ENCODE measurements at regions not wholly inside any gene's neighbourhood (a gene's known extent, or its start where the extent isn't known, plus 50 kb on each side); places are given as distances from the start of the nearest gene placed in this dataset.
"Not testable (repeated sequence)": the region's sequence is repeated elsewhere in the genome, so short reads cannot be mapped to it uniquely, and the experiment has no call there.

- Mint-ChIP-seq H3K36me3 (ENCODE audit: low read depth) (no peaks in the 10 kb centered on the region), H3K4me3 (no peak overlapping the region), H3K27ac (no peak overlapping the region), H3K4me1 (no peaks in the 10 kb centered on the region), H3K27me3 (no peaks in the 10 kb centered on the region), H3K9me3 (ENCODE audit: low read depth) (peaks cover 3% of the 10 kb centered on the region)
- intact Hi-C loops (cut with DNase I, micrococcal nuclease), result no loop called here
- ATAC-seq (no peak), DNase-seq (no peak)
- CTCF ChIA-PET, result no interaction called here
- POLR2A ChIA-PET, result no interaction called here
Observed at GRCh38 chrX:113421432-113421831, 580.8 kb upstream of the AMOT start.

DNA sequence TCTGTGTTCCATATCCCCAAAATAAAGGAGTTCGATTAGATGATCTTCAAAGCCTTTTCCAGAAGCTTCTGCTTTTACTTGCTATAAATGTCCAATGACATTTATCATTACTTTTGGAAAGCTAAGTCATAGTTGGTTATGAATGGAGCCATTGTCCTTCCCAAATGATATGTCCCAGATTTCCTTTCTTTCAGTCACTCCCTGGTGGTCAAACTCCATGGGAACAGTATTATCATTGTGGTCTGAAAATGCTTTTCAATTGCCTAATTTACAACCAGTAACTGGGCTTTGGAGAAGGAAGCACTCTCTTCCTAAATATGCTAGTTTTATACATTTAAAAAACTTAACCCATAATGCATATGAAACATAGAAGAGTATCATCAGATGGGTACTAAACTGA is 571.5 kb upstream of the AMOT start:
- Mint-ChIP-seq H3K36me3 (ENCODE audit: low read depth) (no peaks in the 10 kb centered on the region), H3K27me3 (no peaks in the 10 kb centered on the region), H3K4me1 (no peaks in the 10 kb centered on the region), H3K4me3 (no peak overlapping the region), H3K9me3 (ENCODE audit: low read depth) (peaks cover 2% of the 10 kb centered on the region), H3K27ac (no peak overlapping the region)
- intact Hi-C loops (cut with DNase I, micrococcal nuclease), result no loop called here
- no peak for DNase-seq
- no peak for ATAC-seq
- CTCF ChIA-PET, result no interaction called here
- POLR2A ChIA-PET, result no interaction called here

- no peaks in the 10 kb centered on the region for H3K27me3 Mint-ChIP-seq
- no peak overlapping the region for H3K4me3 Mint-ChIP-seq
- POLR2A ChIA-PET, result no interaction called here
- H3K27ac Mint-ChIP-seq, result no peak overlapping the region
- H3K36me3 Mint-ChIP-seq (ENCODE audit: low read depth), result no peaks in the 10 kb centered on the region
- DNase-seq, result no peak
- no peaks in the 10 kb centered on the region for H3K9me3 Mint-ChIP-seq (ENCODE audit: low read depth)
- no peak for ATAC-seq
- H3K4me1 Mint-ChIP-seq, result no peaks in the 10 kb centered on the region
- intact Hi-C loops (cut with DNase I, micrococcal nuclease), result no loop called here
- CTCF ChIA-PET, result no interaction called here
Observed at GRCh38 chrX:113408843-113409242, 568.2 kb upstream of the AMOT start.

- ATAC-seq (no peak), DNase-seq (no peak)
- CTCF ChIA-PET, result no interaction called here
- intact Hi-C loops (cut with DNase I, micrococcal nuclease), result no loop called here
- H3K27ac Mint-ChIP-seq, result no peak overlapping the region
- H3K27me3 Mint-ChIP-seq, result no peaks in the 10 kb centered on the region
- no peaks in the 10 kb centered on the region for H3K9me3 Mint-ChIP-seq (ENCODE audit: low read depth)
- H3K4me3 Mint-ChIP-seq, result no peak overlapping the region
- H3K36me3 Mint-ChIP-seq (ENCODE audit: low read depth), result no peaks in the 10 kb centered on the region
- POLR2A ChIA-PET, result no interaction called here
- no peaks in the 10 kb centered on the region for H3K4me1 Mint-ChIP-seq
Observed at GRCh38 chrX:113400193-113400704, 559.6 kb upstream of the AMOT start.

DNA sequence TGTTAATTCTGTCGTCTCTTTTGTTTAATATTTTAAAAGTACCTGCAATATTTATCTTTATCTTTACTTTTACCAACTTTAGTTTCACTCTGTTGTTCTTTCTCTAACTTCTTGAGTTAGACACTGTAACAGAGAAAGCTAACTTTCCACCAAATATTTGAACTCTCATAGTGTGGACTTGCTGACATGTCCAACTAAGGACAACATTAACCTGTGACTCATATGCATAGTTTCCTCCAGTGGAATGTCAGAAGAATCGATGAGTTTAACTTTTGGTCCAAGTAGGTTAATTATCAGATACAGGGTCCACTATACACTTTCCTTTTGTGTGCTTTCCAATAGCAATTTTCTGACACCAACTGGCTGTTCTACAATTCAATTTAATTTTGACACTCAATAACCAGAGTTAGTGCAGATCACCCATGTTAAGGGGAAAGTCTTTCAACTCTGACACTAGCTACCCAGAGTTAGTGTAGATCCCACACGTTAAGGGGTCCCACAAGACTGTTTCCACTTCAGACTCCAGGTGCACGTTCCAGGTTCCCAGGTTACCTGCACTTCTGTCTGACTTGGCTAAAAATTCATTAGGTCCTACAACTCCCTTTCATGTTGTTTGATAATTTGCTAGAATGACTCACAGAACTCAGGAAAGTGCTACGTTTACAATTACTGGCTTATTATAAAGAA is 559.0 kb upstream of the AMOT start:
- DNase-seq, result no peak
- H3K4me1 Mint-ChIP-seq, result no peaks in the 10 kb centered on the region
- intact Hi-C loops (cut with DNase I, micrococcal nuclease), result no loop called here
- CTCF ChIA-PET, result no interaction called here
- no peak overlapping the region for H3K27ac Mint-ChIP-seq
- POLR2A ChIA-PET, result no interaction called here
- no peaks in the 10 kb centered on the region for H3K9me3 Mint-ChIP-seq (ENCODE audit: low read depth)
- no peaks in the 10 kb centered on the region for H3K36me3 Mint-ChIP-seq (ENCODE audit: low read depth)
- H3K27me3 Mint-ChIP-seq, result no peaks in the 10 kb centered on the region
- ATAC-seq, result no peak
- no peak overlapping the region for H3K4me3 Mint-ChIP-seq

- DNase-seq, result no peak
- H3K4me1 Mint-ChIP-seq, result no peaks in the 10 kb centered on the region
- no peaks in the 10 kb centered on the region for H3K9me3 Mint-ChIP-seq (ENCODE audit: low read depth)
- H3K4me3 Mint-ChIP-seq, result no peak overlapping the region
- intact Hi-C loops (cut with DNase I, micrococcal nuclease), result no loop called here
- no peaks in the 10 kb centered on the region for H3K36me3 Mint-ChIP-seq (ENCODE audit: low read depth)
- ChIA-PET CTCF (no interaction called here), POLR2A (no interaction called here)
- no peak for ATAC-seq
- no peak overlapping the region for H3K27ac Mint-ChIP-seq
- H3K27me3 Mint-ChIP-seq, result no peaks in the 10 kb centered on the region
Observed at GRCh38 chrX:113392355-113392754, 551.7 kb upstream of the AMOT start.

- ATAC-seq, result no peak
- DNase-seq, result no peak
- no peak overlapping the region for H3K4me3 Mint-ChIP-seq
- no peak overlapping the region for H3K27ac Mint-ChIP-seq
- intact Hi-C loops (cut with DNase I, micrococcal nuclease), result no loop called here
- H3K9me3 Mint-ChIP-seq (ENCODE audit: low read depth), result no peaks in the 10 kb centered on the region
- no peaks in the 10 kb centered on the region for H3K27me3 Mint-ChIP-seq
- no peaks in the 10 kb centered on the region for H3K4me1 Mint-ChIP-seq
- H3K36me3 Mint-ChIP-seq (ENCODE audit: low read depth), result no peaks in the 10 kb centered on the region
- CTCF ChIA-PET, result no interaction called here
- POLR2A ChIA-PET, result no interaction called here
Observed at GRCh38 chrX:113391875-113392274, 551.2 kb upstream of the AMOT start.

DNA sequence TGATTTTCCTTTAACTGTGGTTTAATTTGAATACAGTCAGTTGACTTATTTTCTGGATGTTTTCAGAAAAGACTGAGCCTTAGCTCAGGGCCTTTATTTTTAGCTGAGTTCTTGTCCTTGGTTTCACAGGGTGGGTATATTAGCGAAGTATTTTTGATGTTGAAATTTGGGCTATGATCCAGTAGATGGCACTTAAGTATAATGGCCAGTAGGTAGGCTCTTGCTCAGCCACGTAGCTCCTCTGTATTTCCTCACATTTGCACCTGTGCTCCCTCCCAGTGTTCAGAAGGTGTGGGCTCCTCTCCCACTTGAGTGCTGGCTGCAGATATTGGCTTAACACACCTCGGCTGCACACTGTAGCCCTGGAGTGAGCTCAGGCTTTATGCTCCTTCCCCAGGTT is 549.9 kb upstream of the AMOT start:
- no peak for DNase-seq

GRCh38 chrX:113389846-113390245 is 549.2 kb upstream of the AMOT start:
- Mint-ChIP-seq H3K4me1 (no peaks in the 10 kb centered on the region), H3K27me3 (no peaks in the 10 kb centered on the region), H3K4me3 (no peak overlapping the region), H3K9me3 (ENCODE audit: low read depth) (peaks cover 5% of the 10 kb centered on the region), H3K36me3 (ENCODE audit: low read depth) (no peaks in the 10 kb centered on the region), H3K27ac (no peak overlapping the region)
- ChIA-PET POLR2A (no interaction called here), CTCF (no interaction called here)
- ATAC-seq (no peak), DNase-seq (no peak)
- intact Hi-C loops (cut with DNase I, micrococcal nuclease), result no loop called here

More for the DNA sequence above, 549.9 kb upstream of the AMOT start:
- no peaks in the 10 kb centered on the region for H3K36me3 Mint-ChIP-seq (ENCODE audit: low read depth)
- peaks cover 3% of the 10 kb centered on the region for H3K9me3 Mint-ChIP-seq (ENCODE audit: low read depth)
- H3K4me3 Mint-ChIP-seq, result no peak overlapping the region
- ChIA-PET POLR2A (no interaction called here), CTCF (no interaction called here)
- H3K27ac Mint-ChIP-seq, result no peak overlapping the region
- intact Hi-C loops (cut with DNase I, micrococcal nuclease), result no loop called here
- no peaks in the 10 kb centered on the region for H3K4me1 Mint-ChIP-seq
- no peaks in the 10 kb centered on the region for H3K27me3 Mint-ChIP-seq
- ATAC-seq, result no peak

DNA sequence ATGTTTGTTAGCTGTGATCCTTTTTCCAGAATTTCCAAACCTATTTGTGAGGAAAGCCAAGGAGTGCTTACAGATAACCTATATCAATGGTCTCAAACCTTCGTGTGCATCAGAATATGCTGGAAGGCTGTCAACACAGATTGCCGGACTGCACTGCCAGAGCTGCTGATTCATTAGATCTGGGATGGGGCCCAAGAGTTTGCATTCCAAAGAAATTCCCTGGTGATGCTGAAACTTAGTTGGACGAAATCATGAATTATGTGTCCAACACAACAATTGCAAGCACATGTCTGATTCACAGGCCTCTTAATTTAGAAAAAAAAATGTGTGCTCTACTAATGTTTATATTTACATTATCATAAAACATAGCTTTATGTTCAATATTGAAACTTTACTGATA is 544.0 kb upstream of the AMOT start:
- intact Hi-C loops (cut with DNase I, micrococcal nuclease), result no loop called here
- no peak overlapping the region for H3K4me3 Mint-ChIP-seq
- DNase-seq (no peak), ATAC-seq (no peak)
- POLR2A ChIA-PET, result no interaction called here
- CTCF ChIA-PET, result interaction anchor here (1.2 kb wide), 1 partner anchor 74 kb away, joined by 4 read pairs; no protein-coding TSS in a partner anchor
- H3K36me3 Mint-ChIP-seq (ENCODE audit: low read depth), result no peaks in the 10 kb centered on the region
- H3K27me3 Mint-ChIP-seq, result no peaks in the 10 kb centered on the region
- H3K4me1 Mint-ChIP-seq, result no peaks in the 10 kb centered on the region
- no peak overlapping the region for H3K27ac Mint-ChIP-seq
- peaks cover 7% of the 10 kb centered on the region for H3K9me3 Mint-ChIP-seq (ENCODE audit: low read depth)

- H3K27me3 Mint-ChIP-seq; H3K9me3 Mint-ChIP-seq (ENCODE audit: low read depth); H3K4me1 Mint-ChIP-seq; CTCF ChIA-PET; H3K36me3 Mint-ChIP-seq (ENCODE audit: low read depth); intact Hi-C loops (cut with DNase I, micrococcal nuclease); DNase-seq; H3K27ac Mint-ChIP-seq; H3K4me3 Mint-ChIP-seq; POLR2A ChIA-PET; ATAC-seq: not testable (repeated sequence)
Observed at GRCh38 chrX:113373421-113373820, 532.8 kb upstream of the AMOT start.

- Mint-ChIP-seq H3K9me3 (ENCODE audit: low read depth) (peaks cover 2% of the 10 kb centered on the region), H3K27me3 (no peaks in the 10 kb centered on the region), H3K36me3 (ENCODE audit: low read depth) (no peaks in the 10 kb centered on the region), H3K27ac (no peak overlapping the region), H3K4me1 (no peaks in the 10 kb centered on the region), H3K4me3 (no peak overlapping the region)
- ChIA-PET POLR2A (no interaction called here), CTCF (no interaction called here)
- ATAC-seq (no peak), DNase-seq (no peak)
- intact Hi-C loops (cut with DNase I, micrococcal nuclease), result no loop called here
Observed at GRCh38 chrX:113370006-113370405, 529.4 kb upstream of the AMOT start.

DNA sequence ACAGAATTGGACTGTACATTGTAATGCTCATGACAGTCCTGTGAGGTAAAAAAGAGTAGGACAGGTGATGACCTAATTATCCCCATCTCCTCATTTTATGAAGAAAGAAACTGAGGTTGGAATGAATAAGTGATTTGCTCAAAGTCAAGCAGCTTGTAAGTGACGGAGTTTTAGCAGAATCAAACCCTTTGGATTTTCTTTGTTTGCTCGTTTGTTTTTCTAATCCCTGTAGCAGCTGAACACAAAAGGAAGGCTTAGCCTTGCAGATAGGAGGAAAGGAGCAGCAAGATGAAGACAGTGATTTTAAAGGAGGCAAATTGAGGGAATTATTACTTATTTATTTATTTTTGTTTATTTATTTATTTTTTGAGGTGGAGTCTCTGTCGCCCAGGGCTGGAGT is 528.4 kb upstream of the AMOT start:
- H3K27ac Mint-ChIP-seq, result no peak overlapping the region
- intact Hi-C loops (cut with DNase I, micrococcal nuclease), result no loop called here
- POLR2A ChIA-PET, result no interaction called here
- peaks cover 4% of the 10 kb centered on the region for H3K9me3 Mint-ChIP-seq (ENCODE audit: low read depth)
- CTCF ChIA-PET, result no interaction called here
- DNase-seq (no peak), ATAC-seq (no peak)
- no peaks in the 10 kb centered on the region for H3K4me1 Mint-ChIP-seq
- H3K27me3 Mint-ChIP-seq, result no peaks in the 10 kb centered on the region
- H3K36me3 Mint-ChIP-seq (ENCODE audit: low read depth), result no peaks in the 10 kb centered on the region
- H3K4me3 Mint-ChIP-seq, result no peak overlapping the region

Measured in activated CD4-positive, alpha-beta T cell treated with anti-CD3 and anti-CD28 coated beads for 36 hours (primary cell).